ENCODE measurements at regions not wholly inside any gene's neighbourhood (a gene's known extent, or its start where the extent isn't known, plus 50 kb on each side); places are given as distances from the start of the nearest gene placed in this dataset.
"Not testable (repeated sequence)": the region's sequence is repeated elsewhere in the genome, so short reads cannot be mapped to it uniquely, and the experiment has no call there.

GRCh38 chr7:81152925-81153324 is 234.1 kb upstream of the SEMA3C start:
- TF ChIP-seq CTCF (conservative IDR thresholded peaks at IDR 0.05 in 1 of 2, IDR thresholded peaks at IDR 0.05 in 1 of 2; ENCODE audit: low read depth in 1 of 2, low read length in 2 of 2); EZH2 (IDR thresholded peaks at IDR 0.05; ENCODE audit: low read length, missing control alignments): not testable (repeated sequence)

Measured in fibroblast of lung (primary cell).